ENCODE measurements at regions not wholly inside any gene's neighbourhood (a gene's known extent, or its start where the extent isn't known, plus 50 kb on each side); places are given as distances from the start of the nearest gene placed in this dataset.
"Not testable (repeated sequence)": the region's sequence is repeated elsewhere in the genome, so short reads cannot be mapped to it uniquely, and the experiment has no call there.

- H3K27ac Mint-ChIP-seq; H3K79me2 ChIP-seq (ENCODE audit: low read depth); H3K9ac ChIP-seq; H3K27ac ChIP-seq; H3K4me1 ChIP-seq; H3K4me3 Mint-ChIP-seq; H3K27me3 Mint-ChIP-seq (ENCODE audit: insufficient read depth, low read depth); H4K20me1 ChIP-seq (ENCODE audit: low read depth); H3K36me3 Mint-ChIP-seq; H3K9me3 Mint-ChIP-seq; H3K4me3 ChIP-seq; H2AFZ ChIP-seq (replicated peaks); H3K27me3 ChIP-seq; H3F3A ChIP-seq (ENCODE audit: low read depth); H3K4me2 ChIP-seq; H3K9me3 ChIP-seq (ENCODE audit: low read depth); H3K36me3 ChIP-seq; H3K4me1 Mint-ChIP-seq; DNase-seq (ENCODE audit: low spot score): not testable (repeated sequence)
These were observed 153.0 kb upstream of the ZNF469 start for GRCh38 chr16:88229710-88230109.

GRCh38 chr16:88230276-88230966 lies 152.3 kb upstream of the ZNF469 start:
- H3K36me3 ChIP-seq; H3K36me3 Mint-ChIP-seq; H3K4me1 Mint-ChIP-seq; H3K9me3 ChIP-seq (ENCODE audit: low read depth); H3K27me3 ChIP-seq; H3K27me3 Mint-ChIP-seq (ENCODE audit: insufficient read depth, low read depth); DNase-seq (ENCODE audit: low spot score); H3K79me2 ChIP-seq (ENCODE audit: low read depth); H3F3A ChIP-seq (ENCODE audit: low read depth); H3K4me1 ChIP-seq; H3K9me3 Mint-ChIP-seq; H3K27ac Mint-ChIP-seq; H3K4me2 ChIP-seq; H3K27ac ChIP-seq; H3K9ac ChIP-seq; H4K20me1 ChIP-seq (ENCODE audit: low read depth); H3K4me3 Mint-ChIP-seq; H3K4me3 ChIP-seq; H2AFZ ChIP-seq (replicated peaks): not testable (repeated sequence)

GRCh38 chr16:88230967-88231615 lies 151.7 kb upstream of the ZNF469 start:
- not testable (repeated sequence) for H3K4me1 ChIP-seq; H2AFZ ChIP-seq (replicated peaks); H3K4me3 ChIP-seq; DNase-seq (ENCODE audit: low spot score); H3K9ac ChIP-seq; H3K36me3 Mint-ChIP-seq; H3K27ac ChIP-seq; H3K27me3 ChIP-seq; H4K20me1 ChIP-seq (ENCODE audit: low read depth); H3K9me3 ChIP-seq (ENCODE audit: low read depth); H3K4me1 Mint-ChIP-seq; H3K27ac Mint-ChIP-seq; H3K79me2 ChIP-seq (ENCODE audit: low read depth); H3K36me3 ChIP-seq; H3F3A ChIP-seq (ENCODE audit: low read depth); H3K9me3 Mint-ChIP-seq; H3K4me3 Mint-ChIP-seq; H3K27me3 Mint-ChIP-seq (ENCODE audit: insufficient read depth, low read depth); H3K4me2 ChIP-seq

- not testable (repeated sequence) for H3F3A ChIP-seq (ENCODE audit: low read depth); H3K4me3 Mint-ChIP-seq; H3K4me1 ChIP-seq; H3K9me3 Mint-ChIP-seq; H3K4me2 ChIP-seq; H3K27ac ChIP-seq; H3K36me3 Mint-ChIP-seq; H3K4me1 Mint-ChIP-seq; H3K9me3 ChIP-seq (ENCODE audit: low read depth); H3K27me3 Mint-ChIP-seq (ENCODE audit: insufficient read depth, low read depth); H3K36me3 ChIP-seq; H3K27me3 ChIP-seq; H3K27ac Mint-ChIP-seq; H4K20me1 ChIP-seq (ENCODE audit: low read depth); H3K79me2 ChIP-seq (ENCODE audit: low read depth); DNase-seq (ENCODE audit: low spot score); H3K4me3 ChIP-seq; H3K9ac ChIP-seq; H2AFZ ChIP-seq (replicated peaks)
These were observed 150.9 kb upstream of the ZNF469 start for GRCh38 chr16:88231839-88232238.

DNA sequence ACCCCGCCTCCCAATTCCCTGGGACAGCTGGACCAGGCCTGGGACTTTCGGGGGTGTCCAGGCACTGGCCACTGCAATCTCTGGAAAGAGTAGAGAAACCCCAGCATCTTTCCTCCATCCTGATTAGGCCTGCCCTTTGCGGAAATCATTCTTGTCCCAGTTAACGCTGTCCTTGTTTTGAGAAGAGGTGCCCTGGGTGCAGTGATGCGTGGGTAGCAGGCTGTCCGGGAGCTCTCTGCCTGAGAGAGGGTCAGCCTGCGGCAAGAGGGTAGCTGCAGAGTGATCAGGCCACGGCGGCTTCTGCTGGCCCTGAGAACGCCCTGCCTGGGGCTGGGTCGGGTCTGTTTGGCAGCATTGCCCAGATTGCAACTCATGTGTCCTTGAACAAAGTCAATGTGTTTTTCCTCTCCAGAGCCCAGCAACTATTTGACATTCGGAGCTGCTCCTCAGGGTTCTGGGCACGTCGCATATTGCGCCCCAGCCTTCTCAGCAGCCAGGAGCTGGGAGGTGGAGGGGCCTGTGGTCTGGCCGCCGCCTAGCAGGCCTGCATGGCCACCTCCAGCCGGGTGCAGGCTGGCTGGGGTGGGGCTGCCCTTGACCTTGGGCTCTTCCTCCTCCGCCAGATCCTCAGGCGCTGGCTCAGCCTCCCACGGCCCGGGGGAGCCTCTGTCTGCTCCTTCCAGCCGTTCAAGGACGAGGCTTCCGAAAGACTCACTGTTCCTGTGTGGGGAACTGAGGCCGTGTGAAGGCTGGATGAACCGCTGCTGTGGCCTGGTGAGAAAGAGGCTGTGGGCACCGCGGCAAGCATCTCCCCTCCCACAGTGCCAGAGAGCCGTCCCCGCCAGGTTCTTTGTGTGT lies 150.1 kb upstream of the ZNF469 start:
- not testable (repeated sequence) for H3K4me1 ChIP-seq; H2AFZ ChIP-seq (replicated peaks); H3K27me3 Mint-ChIP-seq (ENCODE audit: insufficient read depth, low read depth); H3K27ac ChIP-seq; H3K36me3 ChIP-seq; H3K9me3 ChIP-seq (ENCODE audit: low read depth); H3K4me1 Mint-ChIP-seq; H3K4me2 ChIP-seq; H3K36me3 Mint-ChIP-seq; H3K79me2 ChIP-seq (ENCODE audit: low read depth); H3K27me3 ChIP-seq; H3K4me3 Mint-ChIP-seq; H3K9ac ChIP-seq; H3K9me3 Mint-ChIP-seq; DNase-seq (ENCODE audit: low spot score); H3K4me3 ChIP-seq; H3F3A ChIP-seq (ENCODE audit: low read depth); H4K20me1 ChIP-seq (ENCODE audit: low read depth); H3K27ac Mint-ChIP-seq

GRCh38 chr16:88233621-88234420 lies 148.9 kb upstream of the ZNF469 start:
- H3K27ac ChIP-seq; H3K4me1 ChIP-seq; H3K79me2 ChIP-seq (ENCODE audit: low read depth); H3K9me3 ChIP-seq (ENCODE audit: low read depth); H3K4me3 Mint-ChIP-seq; H4K20me1 ChIP-seq (ENCODE audit: low read depth); H3K4me2 ChIP-seq; H3K27me3 Mint-ChIP-seq (ENCODE audit: insufficient read depth, low read depth); H3F3A ChIP-seq (ENCODE audit: low read depth); H3K9ac ChIP-seq; H3K4me1 Mint-ChIP-seq; H3K27me3 ChIP-seq; H3K4me3 ChIP-seq; H3K36me3 Mint-ChIP-seq; DNase-seq (ENCODE audit: low spot score); H3K36me3 ChIP-seq; H2AFZ ChIP-seq (replicated peaks); H3K9me3 Mint-ChIP-seq: not testable (repeated sequence)
- peak overlapping the region; percentile 68 for H3K27ac Mint-ChIP-seq

DNA sequence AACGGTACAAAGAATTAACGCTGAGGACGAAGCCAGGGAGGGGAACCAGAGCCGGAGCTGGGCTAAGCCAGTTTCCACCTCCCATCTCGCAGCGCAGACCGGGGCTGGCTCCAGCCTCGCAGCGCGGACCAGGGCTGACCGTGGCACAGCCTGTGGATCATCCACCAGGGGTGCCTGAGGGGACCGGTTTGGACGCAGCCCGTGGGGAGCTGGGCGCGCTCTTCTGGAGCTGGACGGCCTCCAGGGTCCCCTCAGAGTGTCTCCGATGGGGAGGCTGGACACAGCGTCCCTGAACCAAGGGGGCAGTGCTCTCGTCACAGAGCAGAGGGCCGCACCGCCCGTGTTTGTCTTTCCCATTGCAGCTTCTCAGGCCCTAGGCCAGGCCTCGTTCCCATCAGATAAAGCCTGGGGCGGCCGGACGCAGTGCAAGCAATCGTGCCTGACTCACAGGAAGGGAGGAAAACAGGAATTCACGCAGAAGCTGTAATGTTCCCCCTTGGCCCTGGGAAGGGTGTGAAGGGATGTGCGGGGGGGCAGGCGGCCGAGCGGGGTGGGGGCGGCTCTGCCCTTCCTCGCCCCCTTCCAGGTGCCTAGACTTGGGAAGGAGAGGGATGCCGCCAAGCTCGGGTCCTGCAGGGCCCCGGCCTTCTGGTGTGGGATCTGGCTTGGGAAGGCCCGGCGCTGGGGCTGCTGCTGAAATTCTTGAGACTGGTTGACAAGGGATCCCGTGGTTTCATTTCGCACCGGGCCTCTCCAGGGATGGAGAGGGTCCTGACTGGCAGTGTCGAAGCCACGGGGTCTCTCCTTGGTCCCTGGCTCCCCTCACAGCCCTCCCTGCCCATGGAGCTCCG lies 148.1 kb upstream of the ZNF469 start:
- not testable (repeated sequence) for H3K36me3 Mint-ChIP-seq; DNase-seq (ENCODE audit: low spot score); H3K27me3 Mint-ChIP-seq (ENCODE audit: insufficient read depth, low read depth); H4K20me1 ChIP-seq (ENCODE audit: low read depth); H3K4me1 Mint-ChIP-seq; H3F3A ChIP-seq (ENCODE audit: low read depth); H3K4me1 ChIP-seq; H2AFZ ChIP-seq (replicated peaks); H3K9me3 ChIP-seq (ENCODE audit: low read depth); H3K27ac ChIP-seq; H3K27me3 ChIP-seq; H3K9me3 Mint-ChIP-seq; H3K9ac ChIP-seq; H3K36me3 ChIP-seq; H3K4me3 ChIP-seq; H3K79me2 ChIP-seq (ENCODE audit: low read depth); H3K4me2 ChIP-seq; H3K4me3 Mint-ChIP-seq
- H3K27ac Mint-ChIP-seq = peak overlapping the region; percentile 68
